SK-N-MC (cell line): ENCODE measurements at regions not wholly inside any gene's neighbourhood (a gene's known extent, or its start where the extent isn't known, plus 50 kb on each side); places are given as distances from the start of the nearest gene placed in this dataset.

Experiments used
- EZH2 ChIP-seq: fragments of 200-600 bp; sonication (generic); IDR thresholded peaks from one replicate; pipeline ENCODE4 v1.6.1; 2017; ENCODE audit warnings: antibody characterized with exemption
- FOXP2 ChIP-seq: optimal IDR thresholded peaks from 2 replicates; pipeline ENCODE3; 2011; ENCODE audit warnings: mild to moderate bottlenecking, moderate library complexity; ENCODE audit not compliant: insufficient read depth; ENCODE audit errors: extremely low read length, control extremely low read depth
- POLR2AphosphoS5 ChIP-seq: IDR thresholded peaks from 2 replicates; pipeline ENCODE4 v1.6.1; 2012; ENCODE audit warnings: mild to moderate bottlenecking, low read depth, low read length, borderline replicate concordance

DNA sequence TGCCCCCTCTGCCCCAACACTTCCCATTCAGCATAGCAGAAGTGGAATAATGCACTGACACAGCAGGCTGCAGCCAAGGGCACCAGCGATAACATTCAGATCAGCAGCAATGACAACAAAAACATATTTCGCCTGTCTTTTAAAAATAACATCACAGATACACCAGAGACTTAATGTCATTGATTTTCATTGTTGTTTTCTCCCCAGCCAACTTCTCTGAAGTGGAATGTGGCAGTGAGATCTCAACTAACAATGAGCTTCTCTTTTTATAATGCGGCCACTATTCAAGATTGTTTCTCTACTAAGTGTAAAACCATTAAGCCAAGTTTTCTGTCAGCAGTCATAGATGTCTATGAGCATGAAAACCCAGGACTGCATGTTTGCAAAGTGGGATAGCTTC lies 158.2 kb upstream of the TMEM229A start:
- TF ChIP-seq EZH2 (no peak), POLR2AphosphoS5 (no peak), FOXP2 (no peak)
